HCT116 (cell line): ENCODE measurements at regions not wholly inside any gene's neighbourhood (a gene's known extent, or its start where the extent isn't known, plus 50 kb on each side); places are given as distances from the start of the nearest gene placed in this dataset.

Experiments used
- ATAC-seq: fragments of 200-7000 bp; cut with Tn5 transposase; 2 replicates; pipeline ENCODE4 v1.9.1; 2020; ENCODE audit warnings: mild to moderate bottlenecking, moderate library complexity
- BruUV-seq: library from RNA; stranded (reverse); fragments of 400-500 nt; replicated peaks from 2 replicates; lab custom pipeline; 2021; lab: Mats Ljungman, UMichigan
- CTCF ChIA-PET: fragments of 300-600 bp; sonication (Branson Sonifier 250); formaldehyde crosslinking; loops from one replicate; lab custom pipeline; 2021; ENCODE audit warnings: antibody characterized with exemption; lab: Charles Lee
- POLR2A ChIA-PET: fragments of 300-600, 350-600 bp; sonication (Branson Sonifier 250); formaldehyde crosslinking; loops from one replicate; lab custom pipeline; 2021; ENCODE audit warnings: antibody characterized with exemption; lab: Charles Lee
- RAD21 ChIA-PET, 2 experiments: fragments of 300-600 bp; sonication (Branson Sonifier 250); formaldehyde crosslinking; loops; one replicate each; lab custom pipeline; 2023; ENCODE audit warnings: low total read pairs in 2 of 2; ENCODE audit not compliant: uncharacterized antibody in 2 of 2, unreplicated experiment in 2 of 2, low non-redundant PET in 1 of 2; lab: Charles Lee
- DNase-seq: peaks from one replicate; pipeline ENCODE4 v3.0.0-alpha.2; 2010; ENCODE audit warnings: low read depth, low spot score
- H2AFZ ChIP-seq: fragments of 200-600 bp; shearing (Covaris generic), sonication (generic); 2 replicates; pipeline ENCODE4 v1.6.1; 2017; ENCODE audit warnings: low read depth, mixed run types, mixed read lengths, antibody characterized with exemption, low read length; ENCODE audit not compliant: poor library complexity, severe bottlenecking
- H3K27ac ChIP-seq: 2 replicates; pipeline ENCODE4 v1.5.1; 2012; ENCODE audit warnings: low read depth, low read length
- H3K27me3 ChIP-seq: fragments of 200-600 bp; sonication (generic); 2 replicates; pipeline ENCODE4 v1.6.1; 2016; ENCODE audit warnings: mixed run types, low read length, mixed read lengths; ENCODE audit not compliant: insufficient read depth
- H3K36me3 ChIP-seq, 2 experiments: fragments of 200-500 bp in 1 of 2; fragments of 200-600 bp in 1 of 2; sonication (Bioruptor generic) in 1 of 2; sonication (generic) in 1 of 2; 2 replicates each; pipeline versions ENCODE4 v1.5.1 to v1.6.1; 2014 to 2016; ENCODE audit warnings: low read length in 2 of 2, inconsistent platforms in 1 of 2, mixed read lengths in 1 of 2, mixed run types in 1 of 2; ENCODE audit not compliant: insufficient read depth in 2 of 2, control insufficient read depth in 1 of 2
- H3K4me1 ChIP-seq, 2 experiments: fragments of 200-600 bp in 1 of 2; sonication (generic) in 1 of 2; 2 replicates each; pipeline versions ENCODE4 v1.5.1 to v1.6.1; 2012 to 2017; ENCODE audit warnings: low read length in 2 of 2, inconsistent platforms in 1 of 2, mild to moderate bottlenecking in 1 of 2, mixed read lengths in 1 of 2, mixed run types in 1 of 2, moderate library complexity in 1 of 2; ENCODE audit not compliant: insufficient read depth in 2 of 2, control insufficient read depth in 1 of 2
- H3K4me2 ChIP-seq: fragments of 200-600 bp; sonication (generic); 2 replicates; pipeline ENCODE4 v1.6.1; 2017; ENCODE audit warnings: mixed run types, low read length, mixed read lengths
- H3K4me3 ChIP-seq, 2 experiments: fragments of 200-600 bp in 1 of 2; sonication (generic) in 1 of 2; replicated peaks in 1 of 2; 2 replicates each; pipeline ENCODE4 v1.5.1; 2011 to 2016; ENCODE audit warnings: low read length in 2 of 2, control low read depth in 1 of 2, low read depth in 1 of 2, mild to moderate bottlenecking in 1 of 2, mixed read lengths in 1 of 2, mixed run types in 1 of 2
- H3K79me2 ChIP-seq: fragments of 200-600 bp; sonication (generic); 2 replicates; pipeline ENCODE4 v1.6.1; 2017; ENCODE audit warnings: mild to moderate bottlenecking, mixed run types, low read length, moderate library complexity, mixed read lengths; ENCODE audit not compliant: insufficient read depth
- H3K9ac ChIP-seq: fragments of 200-600 bp; sonication (generic); 2 replicates; pipeline ENCODE4 v1.6.1; 2016; ENCODE audit warnings: low read length, mixed read lengths
- H3K9me2 ChIP-seq: fragments of 200-600 bp; sonication (generic), shearing (Covaris generic); 2 replicates; pipeline ENCODE4 v1.6.1; 2017; ENCODE audit warnings: mixed run types, mild to moderate bottlenecking, moderate library complexity; ENCODE audit not compliant: insufficient read depth
- H3K9me3 ChIP-seq, 2 experiments: fragments of 200-500 bp in 1 of 2; fragments of 200-600 bp in 1 of 2; sonication (Bioruptor generic) in 1 of 2; sonication (generic) in 1 of 2; 2 replicates each; pipeline ENCODE4 v1.6.1; 2014 to 2017; ENCODE audit warnings: low read length in 2 of 2, mixed read lengths in 2 of 2, inconsistent platforms in 1 of 2, low read depth in 1 of 2, mild to moderate bottlenecking in 1 of 2, mixed run types in 1 of 2, moderate library complexity in 1 of 2; ENCODE audit not compliant: control insufficient read depth in 1 of 2, insufficient read depth in 1 of 2
- H4K20me1 ChIP-seq: fragments of 200-600 bp; sonication (generic), shearing (Covaris generic); 2 replicates; pipeline ENCODE4 v1.6.1; 2017; ENCODE audit warnings: mixed run types, mild to moderate bottlenecking, moderate library complexity; ENCODE audit not compliant: insufficient read depth
- CBX3 ChIP-seq: IDR thresholded peaks from 2 replicates; pipeline ENCODE4 v1.6.1; 2012; ENCODE audit warnings: low read depth
- CEBPB ChIP-seq: IDR thresholded peaks from 2 replicates; pipeline ENCODE4 v1.6.1; 2012; ENCODE audit warnings: low read depth
- POLR2AphosphoS5 ChIP-seq: IDR thresholded peaks from 2 replicates; pipeline ENCODE4 v1.6.1; 2011; ENCODE audit warnings: mild to moderate bottlenecking, low read depth, low read length, moderate library complexity
- SIN3A ChIP-seq: IDR thresholded peaks from 2 replicates; pipeline ENCODE4 v1.6.1; 2012; ENCODE audit warnings: low read depth
- ZBTB33 ChIP-seq: IDR thresholded peaks from 2 replicates; pipeline ENCODE4 v1.6.1; 2011; ENCODE audit warnings: mild to moderate bottlenecking, low read length, moderate library complexity; ENCODE audit not compliant: insufficient replicate concordance; ENCODE audit errors: extremely low read depth
- intact Hi-C: fragments of 100-400 bp; cut with micrococcal nuclease; formaldehyde crosslinking; loops from 2 replicates; pipeline ENCODE4 v1.10.0; 2022

- H3K4me1 ChIP-seq = peaks cover 0 to 18% of the 10 kb centered on the region in 2 experiments; a peak in 1 of 4 replicates
- intact Hi-C loops = no loop called here
- ChIA-PET CTCF (no interaction called here), POLR2A (no interaction called here), RAD21 (no interaction called here)
- no peaks in the 10 kb centered on the region for H3K9me2 ChIP-seq
- no peaks in the 10 kb centered on the region for H3K27me3 ChIP-seq
- no peak overlapping the region for H3K9ac ChIP-seq
- H2AFZ ChIP-seq = no peak overlapping the region
- no peak overlapping the region for H3K27ac ChIP-seq
- no peaks in the 10 kb centered on the region for H3K9me3 ChIP-seq
- DNase-seq (no peak), ATAC-seq (no peak)
- H3K4me2 ChIP-seq = no peak overlapping the region
- no peaks in the 10 kb centered on the region for H3K36me3 ChIP-seq
- H4K20me1 ChIP-seq = no peaks in the 10 kb centered on the region
- no peaks in the 10 kb centered on the region for H3K79me2 ChIP-seq
- no TSS peak for BruUV-seq
- peak; percentile 15; the same call in 1 of the 2 replicates for TF ChIP-seq CEBPB
- TF ChIP-seq POLR2AphosphoS5 = no peak
- TF ChIP-seq CBX3 = no peak
- H3K4me3 ChIP-seq = no peak overlapping the region
Measured at GRCh38 chr9:113803811-113804589, 72.1 kb upstream of the ZNF618 start.

GRCh38 chr9:113805486-113806132 lies 70.5 kb upstream of the ZNF618 start:
- ChIA-PET POLR2A (no interaction called here), CTCF (no interaction called here), RAD21 (no interaction called here)
- no peak overlapping the region for H3K4me2 ChIP-seq
- H3K9me3 ChIP-seq = no peaks in the 10 kb centered on the region
- H3K9me2 ChIP-seq = no peaks in the 10 kb centered on the region
- H2AFZ ChIP-seq = no peak overlapping the region
- no peaks in the 10 kb centered on the region for H3K27me3 ChIP-seq
- ATAC-seq (no peak), DNase-seq (no peak)
- H3K79me2 ChIP-seq = no peaks in the 10 kb centered on the region
- H3K4me3 ChIP-seq = no peak overlapping the region
- no TSS peak for BruUV-seq
- H3K27ac ChIP-seq = no peak overlapping the region
- no peaks in the 10 kb centered on the region for H4K20me1 ChIP-seq
- intact Hi-C loops = loop anchor here (5.0 kb wide), 1 partner anchor 157 kb away; no protein-coding TSS in a partner anchor
- H3K9ac ChIP-seq = no peak overlapping the region
- H3K4me1 ChIP-seq = peaks cover 0 to 20% of the 10 kb centered on the region in 2 experiments; a peak in 1 of 4 replicates
- H3K36me3 ChIP-seq = no peaks in the 10 kb centered on the region
- TF ChIP-seq SIN3A = no peak
- TF ChIP-seq ZBTB33 = no peak
